Neural crest cell (in vitro differentiated cells): ENCODE measurements at regions not wholly inside any gene's neighbourhood (a gene's known extent, or its start where the extent isn't known, plus 50 kb on each side); places are given as distances from the start of the nearest gene placed in this dataset.

Experiments
- DNase-seq: peaks from one replicate; pipeline ENCODE4 v3.0.0; 2021; ENCODE audit warnings: low read depth, mixed read lengths, low spot score
- H3K27ac Mint-ChIP-seq: one replicate; pipeline ENCODE4 v1.8.0; 2021; ENCODE audit warnings: mild to moderate bottlenecking, mixed read lengths; ENCODE audit not compliant: unreplicated experiment
- H3K27me3 Mint-ChIP-seq: 2 replicates; pipeline ENCODE4 v1.8.0; 2021; ENCODE audit warnings: low read depth, mild to moderate bottlenecking, mixed read lengths
- H3K36me3 Mint-ChIP-seq: 2 replicates; pipeline ENCODE4 v1.8.0; 2021; ENCODE audit warnings: low read depth, mild to moderate bottlenecking, mixed read lengths
- H3K4me1 Mint-ChIP-seq: 2 replicates; pipeline ENCODE4 v1.8.0; 2021; ENCODE audit warnings: mixed read lengths
- H3K4me3 Mint-ChIP-seq: one replicate; pipeline ENCODE4 v1.8.0; 2021; ENCODE audit warnings: mild to moderate bottlenecking, mixed read lengths
- H3K9me3 Mint-ChIP-seq: 2 replicates; pipeline ENCODE4 v1.8.0; 2021; ENCODE audit warnings: mixed read lengths
- CTCF ChIP-seq: fragments of 200-600 bp; sonication (generic); conservative IDR thresholded peaks from 2 replicates; pipeline ENCODE4 v1.5.0; 2021; ENCODE audit warnings: antibody characterized with exemption, mild to moderate bottlenecking

- no peak overlapping the region for H3K4me3 Mint-ChIP-seq
- H3K36me3 Mint-ChIP-seq = no peaks in the 10 kb centered on the region
- H3K27ac Mint-ChIP-seq = no peak overlapping the region
- H3K27me3 Mint-ChIP-seq = no peaks in the 10 kb centered on the region
- TF ChIP-seq CTCF = no peak
- no peaks in the 10 kb centered on the region for H3K9me3 Mint-ChIP-seq
- peaks cover 20% of the 10 kb centered on the region for H3K4me1 Mint-ChIP-seq
- DNase-seq = no peak
Observed at GRCh38 chr10:57946833-57947232, 320.9 kb downstream of the IPMK start.

GRCh38 chr10:57943701-57944100 lies 324.0 kb downstream of the IPMK start:
- Mint-ChIP-seq H3K9me3 (no peaks in the 10 kb centered on the region), H3K36me3 (no peaks in the 10 kb centered on the region)

GRCh38 chr10:57925045-57925444 lies 342.6 kb downstream of the IPMK start:
- no peaks in the 10 kb centered on the region for H3K36me3 Mint-ChIP-seq
- no peak overlapping the region for H3K4me3 Mint-ChIP-seq
- no peak overlapping the region for H3K27ac Mint-ChIP-seq
- TF ChIP-seq CTCF = no peak
- no peaks in the 10 kb centered on the region for H3K27me3 Mint-ChIP-seq
- H3K9me3 Mint-ChIP-seq = peaks cover 9% of the 10 kb centered on the region
- DNase-seq = no peak
- peaks cover 10% of the 10 kb centered on the region for H3K4me1 Mint-ChIP-seq

More at GRCh38 chr10:57943701-57944100, 324.0 kb downstream of the IPMK start:
- DNase-seq = no peak
- TF ChIP-seq CTCF = no peak
- Mint-ChIP-seq H3K4me3 (no peak overlapping the region), H3K27ac (no peak overlapping the region), H3K27me3 (no peaks in the 10 kb centered on the region), H3K4me1 (no peaks in the 10 kb centered on the region)

GRCh38 chr10:57921140-57921539 lies 346.6 kb downstream of the IPMK start:
- Mint-ChIP-seq H3K4me3 (no peak overlapping the region), H3K4me1 (peaks cover 10% of the 10 kb centered on the region), H3K27ac (no peak overlapping the region), H3K9me3 (peaks cover 2% of the 10 kb centered on the region), H3K27me3 (no peaks in the 10 kb centered on the region), H3K36me3 (no peaks in the 10 kb centered on the region)
- TF ChIP-seq CTCF = no peak
- no peak for DNase-seq

- H3K9me3 Mint-ChIP-seq = peaks cover 2% of the 10 kb centered on the region
- no peak for DNase-seq
- peaks cover 10% of the 10 kb centered on the region for H3K4me1 Mint-ChIP-seq
- H3K27me3 Mint-ChIP-seq = no peaks in the 10 kb centered on the region
- H3K36me3 Mint-ChIP-seq = no peaks in the 10 kb centered on the region
- no peak overlapping the region for H3K27ac Mint-ChIP-seq
- no peak for TF ChIP-seq CTCF
- no peak overlapping the region for H3K4me3 Mint-ChIP-seq
Observed at GRCh38 chr10:57919864-57920263, 347.8 kb downstream of the IPMK start.

GRCh38 chr10:57917019-57917418 lies 350.7 kb downstream of the IPMK start:
- Mint-ChIP-seq H3K36me3 (no peaks in the 10 kb centered on the region), H3K4me3 (no peak overlapping the region), H3K27me3 (no peaks in the 10 kb centered on the region), H3K27ac (no peak overlapping the region), H3K9me3 (no peaks in the 10 kb centered on the region), H3K4me1 (peaks cover 10% of the 10 kb centered on the region)
- DNase-seq = no peak
- TF ChIP-seq CTCF = no peak
